HG03378 (cell line): ENCODE measurements at regions not wholly inside any gene's neighbourhood (a gene's known extent, or its start where the extent isn't known, plus 50 kb on each side); places are given as distances from the start of the nearest gene placed in this dataset.
"Not testable (repeated sequence)": the region's sequence is repeated elsewhere in the genome, so short reads cannot be mapped to it uniquely, and the experiment has no call there.

Source experiments
- ATAC-seq: cut with Tn5 transposase; IDR thresholded peaks from one replicate; pipeline ENCODE4 v1.9.1; 2021; ENCODE audit warnings: mild to moderate bottlenecking, moderate library complexity; ENCODE audit not compliant: unreplicated experiment

DNA sequence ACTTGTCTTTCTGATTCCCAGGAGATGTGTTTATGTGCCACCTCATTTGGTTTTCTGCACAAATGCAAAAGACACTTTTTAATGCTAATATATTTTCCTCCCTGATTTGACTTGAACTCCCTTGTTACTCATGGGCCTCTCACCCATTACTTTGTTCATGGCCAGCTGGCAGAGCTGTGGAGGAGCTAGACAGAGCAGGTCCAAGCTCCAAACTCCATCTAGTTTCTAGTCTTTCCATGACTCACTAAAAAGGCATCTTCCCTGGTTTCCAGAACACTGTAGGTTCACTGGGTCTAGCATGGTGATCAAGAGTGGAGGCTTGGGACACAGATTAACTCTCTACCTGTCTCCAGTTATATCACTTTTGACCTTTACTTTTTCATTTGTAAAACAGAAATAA is 161.0 kb upstream of the SLC28A3 start:
- ATAC-seq: no peak

DNA sequence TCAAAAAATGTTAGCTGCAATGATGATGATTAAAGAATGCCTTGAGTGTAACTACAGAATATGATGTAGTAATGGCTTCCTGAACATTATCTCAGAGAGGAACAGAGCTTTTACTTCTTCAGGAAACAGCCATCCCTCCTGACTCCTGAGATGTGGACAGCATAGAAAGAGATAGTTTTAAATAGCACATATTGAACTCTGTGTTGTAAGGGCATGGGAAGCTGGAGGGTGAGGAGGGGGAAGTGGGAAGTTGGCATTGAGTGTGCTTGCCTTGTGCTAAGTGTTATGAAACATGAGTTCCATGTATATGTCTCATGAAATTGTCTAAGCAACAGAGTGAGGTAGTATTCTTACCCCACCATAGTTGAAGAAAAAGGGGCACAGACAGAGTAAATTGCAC is 161.5 kb upstream of the SLC28A3 start:
- ATAC-seq: no peak

DNA sequence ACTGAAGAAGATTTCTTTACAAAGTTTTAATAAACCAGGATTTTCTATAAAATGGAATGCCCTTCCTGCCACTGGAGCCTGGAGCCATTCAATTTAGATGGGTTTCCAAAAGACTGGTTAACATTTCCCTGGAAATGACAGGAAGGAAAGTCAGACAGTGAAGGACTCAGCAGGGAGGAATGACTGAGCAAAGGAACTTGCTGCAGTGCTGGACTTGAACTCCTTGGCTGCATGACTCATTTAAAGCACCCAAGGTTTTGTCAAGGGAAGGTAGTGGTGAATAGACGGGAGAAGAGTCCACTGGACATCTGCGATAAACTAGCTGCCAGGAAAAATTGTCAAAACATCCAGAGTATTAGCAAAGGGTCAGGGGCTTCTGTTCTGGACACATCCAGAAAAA is 163.8 kb upstream of the SLC28A3 start:
- ATAC-seq: no peak

DNA sequence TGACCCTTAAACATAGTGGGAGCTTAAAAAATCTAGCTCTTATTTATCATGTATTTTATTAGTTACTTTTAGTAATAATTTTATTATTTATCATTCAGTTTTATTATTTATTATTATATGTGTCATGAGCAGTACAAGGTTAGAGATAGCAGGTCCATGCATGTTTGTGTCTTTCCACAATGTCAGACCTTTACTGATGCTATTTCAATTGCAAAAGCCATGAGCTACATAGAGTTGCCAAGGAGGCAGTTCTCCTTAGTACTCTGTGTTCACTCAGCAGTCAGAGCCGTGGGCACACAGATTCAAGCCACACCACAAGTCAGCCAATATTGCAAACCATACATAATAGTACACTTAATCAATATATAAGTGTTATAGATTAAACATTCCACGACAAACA is 157.9 kb upstream of the NTRK2 start:
- no peak for ATAC-seq

DNA sequence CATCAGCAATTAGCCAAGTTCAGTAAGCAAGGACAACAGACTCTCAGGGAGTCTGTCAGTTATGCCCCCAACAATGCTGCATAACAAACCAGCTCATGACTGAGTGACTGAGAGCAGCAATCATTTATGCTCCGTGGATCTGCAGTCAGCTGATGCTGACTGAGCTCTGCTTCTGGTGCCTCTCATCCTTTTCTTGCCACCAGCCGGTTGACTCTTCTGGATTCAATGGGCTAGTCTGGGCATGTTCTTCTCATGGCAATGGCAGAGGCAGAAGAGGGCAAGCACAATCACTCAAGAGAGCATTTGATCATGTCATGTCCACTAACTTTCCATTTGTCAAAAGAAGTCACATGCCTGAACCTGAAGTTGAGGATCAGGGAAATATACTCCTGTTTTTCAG is 157.0 kb upstream of the NTRK2 start:
- no peak for ATAC-seq

DNA sequence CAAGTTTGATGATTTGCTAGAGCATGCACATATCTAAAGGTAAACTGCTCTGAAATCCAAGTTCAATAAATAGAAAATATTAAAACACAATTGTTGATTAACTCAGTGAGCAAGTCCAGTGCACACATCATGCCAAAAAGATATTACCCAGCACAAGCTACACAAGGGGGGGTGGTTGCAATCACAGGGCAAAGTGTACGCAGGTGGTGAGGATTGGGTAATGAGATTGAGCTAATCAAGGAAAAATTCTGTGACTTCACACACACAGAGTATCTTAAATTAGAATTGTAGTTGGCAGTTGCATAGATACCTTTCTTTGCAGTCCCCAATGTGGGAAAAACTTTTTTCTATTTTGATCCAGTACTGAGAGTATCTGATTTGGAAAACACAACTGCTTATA is 156.1 kb upstream of the NTRK2 start:
- ATAC-seq: no peak

DNA sequence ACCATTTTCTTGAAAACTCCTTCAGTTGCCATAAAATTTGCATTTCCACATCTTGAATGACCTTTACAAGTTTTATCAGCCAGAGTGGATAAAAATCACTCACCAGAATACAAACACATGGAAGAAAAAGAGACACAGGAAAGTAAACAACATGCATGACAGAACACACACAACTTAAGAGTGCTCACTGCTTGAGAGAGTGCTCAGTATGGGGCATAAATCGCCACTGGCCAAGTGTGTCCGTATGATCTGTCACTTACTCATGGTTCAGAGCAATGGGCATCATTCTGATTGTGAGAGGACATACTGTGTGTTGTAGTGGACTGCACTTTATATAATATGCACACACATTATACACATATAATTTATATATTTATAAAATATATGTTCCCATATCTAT is 155.6 kb upstream of the NTRK2 start:
- ATAC-seq: no peak

DNA sequence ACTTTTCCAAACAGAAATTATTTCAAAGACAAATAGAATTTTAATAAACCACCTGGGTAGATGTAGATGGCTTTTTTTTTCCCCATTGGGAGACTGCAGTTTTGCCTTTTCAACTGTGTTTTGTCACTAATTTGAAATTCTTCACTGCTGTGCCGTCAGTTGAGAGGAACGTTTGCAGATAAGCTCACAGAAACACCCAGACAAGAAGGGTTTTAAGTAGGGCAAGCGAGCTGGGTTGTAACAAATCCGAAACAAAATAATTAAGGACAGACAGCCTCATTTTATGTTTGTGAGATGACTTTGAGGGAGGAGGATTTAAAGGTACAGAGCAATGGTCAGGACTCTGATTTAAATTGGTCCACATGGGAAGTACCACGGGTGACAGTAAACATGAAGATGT is 155.1 kb upstream of the NTRK2 start:
- ATAC-seq: no peak

DNA sequence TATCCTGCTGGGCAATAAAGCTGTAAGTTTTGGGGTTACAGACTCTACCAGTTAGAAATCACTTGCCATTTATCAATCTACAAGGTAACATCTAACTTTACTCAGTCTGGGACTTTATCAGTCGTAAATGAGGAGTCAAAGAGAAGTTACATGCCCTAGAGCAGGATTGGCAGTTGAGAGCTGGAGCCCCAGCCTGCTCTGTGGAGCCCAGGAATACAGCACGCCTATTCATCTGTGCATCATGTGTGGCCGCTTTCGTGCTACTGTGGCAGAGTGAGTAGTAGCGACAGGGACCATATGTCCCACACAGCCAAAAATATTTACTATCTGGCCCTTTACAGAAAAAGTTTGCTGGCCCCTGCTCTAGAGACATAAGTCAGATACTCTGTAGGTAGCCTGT is 152.5 kb upstream of the NTRK2 start:
- no peak for ATAC-seq

DNA sequence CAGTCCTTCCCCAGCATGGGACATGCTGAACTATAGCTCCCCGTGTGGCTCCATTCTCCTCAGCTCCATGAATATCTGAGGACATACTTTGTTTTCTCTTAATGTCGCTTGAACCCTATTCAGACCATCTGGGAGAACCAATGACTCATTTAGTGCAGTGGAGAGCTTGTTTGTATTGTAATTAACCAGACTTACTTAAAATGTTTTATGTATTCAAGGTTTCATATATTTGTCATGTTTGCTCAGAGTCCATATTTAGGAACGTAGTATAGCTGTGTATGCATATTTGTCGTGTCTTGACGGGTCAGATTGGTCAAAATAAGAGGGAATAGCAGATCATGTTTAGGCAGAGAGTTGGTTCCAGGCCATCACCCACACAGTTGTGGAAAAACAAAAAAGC is 150.1 kb upstream of the NTRK2 start:
- ATAC-seq: no peak

DNA sequence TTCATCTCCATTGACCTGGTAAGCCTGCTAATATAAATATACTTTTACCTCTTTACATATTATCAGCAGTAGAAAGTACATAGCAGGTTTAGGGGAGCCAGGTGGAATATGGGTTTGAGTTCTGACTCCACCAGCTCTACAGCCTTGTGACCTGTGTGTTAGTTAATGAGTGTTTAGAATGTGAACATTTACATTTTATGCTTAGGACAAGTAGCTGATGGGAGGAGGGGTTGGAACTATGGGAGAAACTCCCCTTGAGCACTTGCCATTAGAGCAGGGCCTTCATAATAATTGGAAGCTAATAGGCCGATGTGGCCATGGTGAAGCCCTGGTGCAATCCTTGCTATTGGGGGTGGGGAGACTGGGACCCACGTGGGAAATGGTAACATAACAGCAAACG is 148.3 kb upstream of the NTRK2 start:
- ATAC-seq: no peak

DNA sequence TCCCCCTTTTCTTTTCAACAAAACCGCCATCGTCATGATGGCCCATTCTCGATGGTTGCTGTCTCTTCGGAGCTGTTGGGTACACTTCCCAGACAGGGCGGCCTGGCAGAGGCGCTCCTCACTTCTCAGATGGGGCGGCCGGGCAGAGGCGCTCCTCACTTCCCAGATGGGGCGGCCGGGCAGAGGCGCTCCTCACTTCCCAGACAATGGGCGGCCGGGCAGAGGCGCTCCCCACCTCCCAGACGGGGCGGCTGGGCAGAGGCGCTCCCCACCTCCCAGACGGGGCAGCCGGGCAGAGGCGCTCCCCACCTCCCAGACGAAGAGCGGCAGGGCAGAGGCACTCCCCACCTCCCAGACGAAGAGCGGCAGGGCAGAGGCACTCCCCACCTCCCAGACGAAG is 143.3 kb upstream of the NTRK2 start:
- not testable (repeated sequence) for ATAC-seq

DNA sequence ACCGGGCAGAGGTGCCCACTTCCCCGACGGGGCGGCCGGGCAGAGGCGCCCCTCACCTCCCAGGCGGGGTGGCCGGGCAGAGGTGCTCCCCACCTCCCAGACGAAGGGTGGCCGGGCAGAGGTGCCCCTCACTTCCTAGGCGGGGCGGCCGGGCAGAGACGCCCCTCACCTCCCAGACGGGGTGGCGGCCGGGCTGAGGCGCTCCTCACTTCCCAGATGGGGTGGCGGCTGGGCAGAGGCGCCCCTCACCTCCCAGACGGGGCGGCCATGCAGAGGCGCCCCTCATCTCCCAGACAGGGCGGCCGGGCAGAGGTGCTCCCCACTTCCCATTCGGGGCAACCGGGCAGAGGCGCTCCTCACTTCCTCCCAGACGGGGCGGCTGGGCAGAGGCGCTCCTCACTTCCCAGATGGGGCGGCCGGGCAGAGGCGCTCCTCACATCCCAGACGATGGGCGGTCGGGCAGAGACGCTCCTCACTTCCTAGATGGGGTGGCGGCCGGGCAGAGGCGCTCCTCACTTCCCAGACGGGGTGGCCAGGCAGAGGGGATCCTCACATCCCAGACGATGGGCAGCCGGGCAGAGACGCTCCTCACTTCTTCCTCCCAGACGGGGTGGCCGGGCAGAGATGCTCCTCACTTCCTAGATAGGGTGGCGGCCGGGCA is 142.3 kb upstream of the NTRK2 start:
- ATAC-seq: not testable (repeated sequence)

DNA sequence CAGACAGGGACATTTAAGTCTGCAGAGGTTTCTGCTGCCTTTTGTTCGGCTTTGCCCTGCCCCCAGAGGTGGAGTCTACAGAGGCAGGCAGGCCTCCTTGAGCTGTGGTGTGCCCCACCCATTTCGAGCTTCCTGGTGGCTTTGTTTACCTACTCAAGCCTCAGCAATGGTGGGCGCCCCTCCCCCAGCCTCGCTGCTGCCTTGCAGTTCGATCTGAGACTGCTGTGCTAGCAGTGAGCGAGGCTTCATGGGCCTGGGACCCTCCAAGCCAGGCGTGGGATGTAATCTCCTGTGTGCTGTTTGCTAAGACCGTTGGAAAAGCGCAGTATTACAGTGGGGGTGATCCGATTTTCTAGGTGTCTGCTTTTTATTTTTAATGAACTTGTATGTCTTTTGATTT is 133.6 kb upstream of the NTRK2 start:
- ATAC-seq: not testable (repeated sequence)

DNA sequence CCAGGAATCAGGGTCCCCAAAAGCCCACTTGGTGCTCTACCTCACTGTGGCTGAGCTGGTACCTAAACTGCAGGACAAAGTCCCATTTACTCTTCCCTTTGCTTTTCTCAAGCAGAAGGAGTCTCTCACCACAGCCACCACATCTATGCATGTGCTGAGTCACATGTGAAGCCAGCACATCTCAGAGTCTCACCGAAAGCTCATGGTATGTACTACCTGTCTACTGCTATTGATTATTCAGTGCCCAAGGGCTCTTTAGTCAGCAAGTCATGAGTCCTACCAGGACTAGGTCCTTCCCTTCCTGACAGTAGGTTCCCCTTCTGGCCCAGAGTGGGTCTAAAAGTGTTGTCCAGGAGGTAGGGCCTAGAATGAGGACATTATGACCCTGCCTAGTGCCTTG is 130.7 kb upstream of the NTRK2 start:
- no peak for ATAC-seq

DNA sequence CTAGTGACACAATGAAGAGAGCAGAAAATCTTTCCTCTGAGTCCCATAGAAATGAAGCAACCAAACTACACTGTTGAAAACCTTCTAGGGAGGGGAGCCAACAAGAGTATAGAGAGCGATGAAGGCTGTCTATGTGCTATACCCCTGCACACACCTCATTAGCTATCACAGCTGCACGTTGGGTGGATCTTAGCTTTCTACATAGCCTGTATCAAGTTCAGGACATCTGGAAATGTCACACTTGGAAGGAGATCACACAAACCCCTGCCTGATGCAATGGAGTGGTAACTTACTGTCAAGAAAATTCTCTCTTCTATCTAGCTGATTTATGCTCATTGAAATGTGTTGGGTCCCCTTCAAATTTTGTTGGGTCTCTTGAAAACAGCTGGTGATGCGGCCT is 127.0 kb upstream of the NTRK2 start:
- ATAC-seq: no peak

DNA sequence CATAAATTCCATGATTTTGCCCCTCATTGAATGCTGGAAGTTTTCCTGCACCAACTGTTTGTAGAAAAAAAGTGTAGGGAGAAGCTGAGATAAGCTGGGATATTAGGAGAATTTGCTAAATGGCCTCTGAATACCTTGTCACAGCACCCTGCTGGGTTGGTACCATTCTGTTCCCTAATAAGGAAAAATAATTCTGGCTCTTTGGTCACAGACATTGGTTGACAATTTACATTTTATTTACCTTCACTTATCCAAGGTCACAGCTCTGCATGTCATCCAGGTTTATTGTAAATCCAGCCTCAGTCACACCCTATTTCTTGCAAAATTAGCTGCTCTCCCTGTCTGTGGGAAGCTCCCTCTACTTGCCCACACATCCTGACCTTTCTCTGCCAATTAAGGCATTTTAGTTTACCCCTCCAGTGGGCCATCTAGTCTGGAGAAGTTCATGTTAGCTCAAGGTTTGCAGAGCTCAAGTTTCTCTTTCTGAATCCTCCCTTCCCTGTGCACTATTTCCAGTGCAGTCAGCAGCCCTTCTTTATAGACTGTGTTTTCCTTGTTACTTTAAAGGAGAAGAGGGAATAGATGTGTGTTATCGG is 115.4 kb upstream of the NTRK2 start:
- no peak for ATAC-seq

DNA sequence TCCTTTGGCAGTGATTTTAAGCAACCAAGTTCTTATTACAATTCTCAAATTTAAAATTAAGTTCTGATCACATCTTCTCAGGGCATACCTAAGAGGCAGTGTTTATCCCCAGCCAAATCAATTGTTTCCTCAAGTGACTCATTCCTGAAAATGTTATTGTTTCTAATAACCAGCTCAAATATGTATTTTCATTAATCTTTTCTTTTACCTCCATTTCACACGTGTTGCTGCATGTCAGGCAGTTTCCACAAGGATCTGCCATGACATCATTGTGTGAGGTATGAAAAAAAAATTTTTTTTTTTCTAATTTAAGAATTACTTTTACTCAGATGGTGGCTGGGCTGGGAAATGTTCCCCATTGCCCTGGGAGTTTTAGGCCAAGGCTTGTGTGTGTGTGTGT is 113.0 kb upstream of the NTRK2 start:
- no peak for ATAC-seq

DNA sequence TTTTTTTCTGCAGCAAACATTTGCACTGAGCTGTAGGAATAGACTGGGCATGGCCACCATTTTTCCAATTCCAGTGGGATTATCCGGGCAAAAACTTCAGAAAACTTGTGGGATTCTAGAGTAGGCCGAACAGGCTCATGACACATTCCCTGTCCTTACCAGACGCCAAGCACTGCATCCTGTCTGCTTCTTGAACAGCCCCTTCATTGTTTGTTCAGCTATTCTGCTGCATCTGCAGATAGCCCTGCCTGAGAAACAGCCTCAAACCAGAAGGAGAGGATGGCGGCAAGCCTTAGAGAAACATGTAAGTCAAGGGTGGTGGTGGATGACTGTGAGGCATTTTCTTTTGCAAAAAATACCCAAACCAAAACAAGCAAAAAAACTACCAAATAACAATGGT is 111.8 kb upstream of the NTRK2 start:
- ATAC-seq: no peak

DNA sequence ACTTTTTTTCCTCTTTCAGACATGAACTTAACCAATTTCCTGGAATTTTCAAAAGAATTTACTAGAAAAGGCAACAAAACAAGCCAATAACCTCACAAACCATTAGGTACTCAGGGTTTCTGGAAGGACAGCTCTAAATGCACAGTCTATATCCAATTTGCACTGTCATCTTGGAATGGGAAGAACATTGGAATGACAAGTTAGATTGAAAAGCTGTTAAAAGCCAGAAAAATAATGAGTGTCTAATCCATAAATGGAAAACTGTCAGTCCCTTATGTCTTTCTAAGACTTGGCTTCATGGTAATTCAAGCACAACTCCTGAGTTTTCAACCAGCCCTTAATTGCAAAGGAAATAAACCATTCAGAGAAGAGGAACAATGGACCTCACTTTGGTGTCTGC is 105.8 kb upstream of the NTRK2 start:
- ATAC-seq: no peak

DNA sequence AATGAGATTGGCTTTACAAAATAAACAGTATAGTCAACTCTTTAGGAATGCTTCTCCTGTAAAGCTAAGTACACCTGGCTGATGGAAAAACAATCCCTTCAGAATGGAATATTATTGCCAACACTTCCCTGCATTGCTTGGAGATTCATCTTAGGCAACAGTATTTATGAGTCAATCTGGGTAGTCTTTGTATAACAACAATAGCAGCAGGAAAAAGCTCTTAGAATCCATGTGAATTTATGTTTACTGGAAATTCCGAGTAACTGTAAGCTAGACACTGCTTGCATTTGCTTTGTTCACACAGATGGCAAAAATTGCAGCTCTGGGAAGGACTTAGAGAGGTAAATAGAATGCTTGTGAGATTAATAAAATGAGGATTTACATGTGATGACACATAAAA is 101.7 kb upstream of the NTRK2 start:
- ATAC-seq: no peak

DNA sequence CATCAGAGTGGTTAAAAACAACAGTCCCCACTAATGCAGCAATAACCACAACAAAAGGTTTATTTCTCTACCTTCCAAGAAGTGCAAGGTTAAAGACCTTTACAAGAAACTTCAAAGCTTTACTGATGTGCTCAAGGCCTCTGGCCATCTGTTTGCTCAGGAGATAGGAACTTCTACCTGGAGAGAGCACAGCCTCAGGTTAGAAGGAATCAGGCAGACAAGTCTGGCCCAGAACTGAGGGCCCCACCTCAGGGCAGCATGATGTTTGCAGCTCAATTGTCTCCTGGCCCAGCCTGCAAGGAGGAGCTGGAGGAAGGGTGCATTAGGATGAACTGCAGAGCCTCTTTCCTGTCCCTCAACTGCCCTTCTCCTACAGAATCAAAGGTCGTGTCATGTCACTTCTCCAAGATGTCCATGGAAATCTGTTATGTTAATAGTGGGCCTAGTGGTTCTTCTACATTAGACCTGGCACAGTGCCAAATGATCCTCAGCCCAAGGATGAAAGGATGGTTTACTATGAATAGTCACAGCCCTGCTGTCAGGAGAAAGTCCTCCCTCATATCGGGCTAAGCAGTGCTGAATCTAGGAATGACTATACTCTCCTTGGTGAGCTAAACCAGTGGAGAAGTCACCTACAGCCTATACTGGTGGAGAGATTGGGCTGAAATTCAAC is 98.9 kb upstream of the NTRK2 start:
- no peak for ATAC-seq

DNA sequence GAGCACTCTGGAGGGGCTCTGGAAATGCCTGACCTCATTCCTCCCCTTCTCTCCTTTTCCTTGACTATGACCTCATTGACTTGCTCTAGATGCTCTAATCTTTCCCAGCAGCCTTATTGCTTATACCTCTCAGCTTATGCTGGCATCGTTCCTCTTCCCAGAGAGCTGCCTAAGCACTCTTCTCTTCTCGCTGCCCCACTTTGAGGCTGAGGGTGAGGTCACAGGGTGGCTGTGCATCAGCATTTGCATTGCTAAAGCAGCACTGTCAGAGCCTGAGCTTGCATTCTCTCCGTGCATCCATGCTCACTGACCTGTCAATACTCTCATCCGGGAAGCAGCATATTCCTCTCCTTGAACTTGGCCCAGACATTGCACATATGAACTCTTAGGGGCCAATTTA is 96.4 kb upstream of the NTRK2 start:
- ATAC-seq: no peak
